GM12873 (cell line): ENCODE measurements at regions not wholly inside any gene's neighbourhood (a gene's known extent, or its start where the extent isn't known, plus 50 kb on each side); places are given as distances from the start of the nearest gene placed in this dataset.

ENCODE experiments used
- CTCF ChIP-seq: IDR thresholded peaks from 2 replicates; pipeline ENCODE4 v1.5.1; 2012; ENCODE audit warnings: low read depth, mild to moderate bottlenecking, moderate library complexity, low read length, control low read depth; ENCODE audit not compliant: insufficient read depth; ENCODE audit errors: missing control alignments

DNA sequence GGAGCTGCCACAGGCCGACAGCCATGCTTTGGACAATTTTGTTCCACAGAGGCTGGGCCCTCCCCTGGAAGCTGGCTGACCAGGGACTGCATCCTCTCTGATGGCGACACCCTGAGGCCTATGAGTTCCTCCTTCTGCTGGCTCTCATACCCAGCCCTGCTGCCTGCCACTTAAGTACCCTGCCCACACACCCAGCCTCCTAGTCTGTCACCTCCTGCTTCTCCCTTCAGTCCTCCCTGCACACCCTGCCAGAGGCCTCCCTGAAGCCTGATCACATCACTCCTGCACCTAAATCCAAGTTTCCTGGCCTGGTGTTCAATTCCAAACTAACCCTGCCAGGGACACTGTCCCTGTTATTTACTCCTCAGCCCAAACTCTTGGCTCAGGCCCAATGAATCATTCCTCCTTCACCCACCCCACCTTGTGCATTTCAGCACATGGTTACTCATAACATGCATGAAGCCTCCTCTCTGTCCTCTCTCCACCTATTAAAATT is 136.7 kb upstream of the NECTIN1 start:
- no peak for TF ChIP-seq CTCF

DNA sequence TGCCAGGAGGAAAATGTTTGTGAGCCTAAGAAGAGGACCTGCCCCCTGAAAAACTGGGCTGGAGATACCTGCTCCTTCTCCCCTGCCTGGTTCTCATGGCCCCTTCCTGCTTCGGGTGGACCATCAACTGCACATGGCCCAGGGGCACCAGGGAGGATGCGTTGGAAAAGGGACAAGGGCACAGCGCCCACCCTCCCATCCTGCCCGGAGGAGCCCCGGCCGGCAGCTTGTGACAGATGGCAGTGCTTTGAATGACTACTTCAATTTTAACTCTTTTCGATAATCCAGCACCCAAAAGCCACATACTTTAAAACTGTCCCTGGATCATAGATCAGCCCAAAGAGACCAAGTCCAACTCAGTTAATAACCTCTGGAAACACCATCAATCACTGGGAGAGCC is 135.8 kb upstream of the NECTIN1 start:
- no peak for TF ChIP-seq CTCF

- no peak for TF ChIP-seq CTCF
Observed at GRCh38 chr11:119863851-119864601, 135.0 kb upstream of the NECTIN1 start.

GRCh38 chr11:119863236-119863635 is 134.2 kb upstream of the NECTIN1 start:
- no peak for TF ChIP-seq CTCF

GRCh38 chr11:119861160-119861559 is 132.2 kb upstream of the NECTIN1 start:
- no peak for TF ChIP-seq CTCF

DNA sequence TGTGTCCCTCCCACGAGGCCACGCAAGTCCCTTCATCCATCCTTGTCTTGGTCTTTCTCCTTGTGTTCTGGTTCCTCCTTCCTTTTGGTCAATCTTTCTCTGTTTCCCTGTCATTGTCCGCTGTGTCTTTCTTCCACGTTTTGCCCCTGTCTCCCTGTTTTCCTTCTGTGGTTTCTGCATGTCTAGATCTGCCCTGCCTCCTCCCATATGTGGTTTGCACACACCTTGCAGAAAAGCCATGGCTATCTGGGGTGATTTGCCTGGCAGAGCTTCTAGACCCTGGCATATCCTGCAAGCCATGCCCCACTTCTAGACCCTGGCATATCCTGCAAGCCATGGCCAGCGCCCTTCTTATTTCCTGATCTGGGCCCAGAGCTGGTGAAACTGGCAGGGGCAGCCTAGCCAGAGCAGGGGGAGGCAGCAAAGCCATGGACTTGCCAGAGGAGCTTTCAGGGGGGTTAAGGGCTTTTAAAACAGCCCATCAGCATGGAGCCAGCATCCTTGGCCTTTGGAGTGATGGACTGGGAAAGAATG is 131.6 kb upstream of the NECTIN1 start:
- no peak for TF ChIP-seq CTCF

- TF ChIP-seq CTCF, result no peak
Observed at GRCh38 chr11:119859684-119860083, 130.7 kb upstream of the NECTIN1 start.
